Eye (tissue), 1 donor: ENCODE measurements at regions not wholly inside any gene's neighbourhood (a gene's known extent, or its start where the extent isn't known, plus 50 kb on each side); places are given as distances from the start of the nearest gene placed in this dataset.
A peak's percentile ranks its signal among the peaks of the same experiment; 100 is the strongest.

ENCODE experiments used
- DNase-seq: peaks from one replicate; pipeline ENCODE4 v3.0.0-alpha.2; 2015

DNA sequence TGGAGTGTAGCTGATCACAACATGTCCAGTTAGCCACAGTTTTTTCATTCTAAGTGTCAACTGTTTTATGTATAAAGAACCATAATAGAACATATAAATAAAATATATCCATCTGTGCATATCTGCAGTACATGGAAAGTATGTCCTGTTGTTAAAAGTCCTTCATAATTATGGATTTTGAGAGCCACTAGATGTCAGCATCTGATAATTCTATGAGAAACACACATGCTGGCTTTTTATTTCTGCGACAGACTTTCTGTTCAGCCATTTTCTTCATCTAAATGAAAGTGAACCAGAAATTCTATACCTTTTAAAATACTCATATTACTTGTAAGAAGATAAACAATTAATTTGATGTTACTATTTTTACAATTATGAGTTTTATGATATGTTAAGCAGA, 251.5 kb downstream of the GPM6A start:
- DNase-seq, result peak; percentile 78

DNA sequence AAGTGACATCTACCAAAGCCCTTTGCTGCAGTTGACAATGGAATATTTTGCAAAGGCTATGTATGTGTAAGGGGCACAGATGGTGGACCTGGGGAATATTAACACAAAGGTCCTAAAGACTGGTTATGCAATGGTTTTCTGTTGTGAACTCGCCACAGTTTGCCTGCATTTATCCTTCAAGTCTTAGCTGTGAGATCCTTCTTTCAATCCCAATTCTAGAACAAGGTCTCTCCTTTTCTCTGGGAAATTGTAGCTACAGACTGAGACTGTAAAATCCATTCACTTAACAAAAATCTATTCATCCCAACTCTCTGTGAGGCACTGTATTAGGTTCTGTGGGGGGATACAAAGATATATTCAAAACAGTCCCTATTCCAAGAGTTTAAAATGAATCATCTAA, 250.4 kb downstream of the GPM6A start:
- DNase-seq, result no peak

DNA sequence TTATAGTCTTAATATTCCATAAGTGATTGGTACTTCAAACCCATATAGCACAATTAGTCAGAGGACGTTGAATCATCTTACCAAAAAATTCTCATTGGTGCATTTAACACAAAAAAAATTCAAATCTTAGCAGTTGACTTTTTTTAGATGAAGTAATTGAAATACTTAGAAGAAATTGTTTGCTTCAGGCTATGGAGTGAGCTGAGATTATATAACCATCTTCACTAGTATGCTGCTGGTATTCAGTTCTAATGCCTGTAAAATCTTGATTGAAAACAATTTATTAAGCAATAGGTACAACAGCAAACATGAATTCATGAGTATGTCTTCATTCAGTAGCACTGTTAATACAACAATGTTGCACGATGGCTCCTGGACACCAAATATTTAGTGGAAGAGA, 250.0 kb downstream of the GPM6A start:
- no peak for DNase-seq

DNA sequence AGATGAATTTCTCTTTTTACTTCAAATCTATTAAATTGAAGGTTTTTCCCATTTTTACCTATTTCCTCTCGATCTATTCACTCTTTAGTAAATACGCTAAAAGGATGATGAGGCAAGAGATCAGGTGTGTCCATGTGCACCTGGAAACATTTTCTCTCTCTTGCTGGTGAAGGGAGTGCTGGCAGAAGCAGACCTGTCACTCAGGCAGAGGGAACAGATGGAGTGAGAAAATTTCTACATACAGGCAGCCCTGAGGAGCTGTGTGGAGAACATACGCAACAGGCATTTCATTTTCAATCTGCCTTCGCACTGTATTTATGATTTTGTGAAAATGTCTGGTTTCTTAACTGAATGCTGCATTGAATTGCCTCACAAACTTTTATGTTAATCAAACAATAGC, 249.5 kb downstream of the GPM6A start:
- DNase-seq, result no peak
